ENCODE measurements at regions not wholly inside any gene's neighbourhood (a gene's known extent, or its start where the extent isn't known, plus 50 kb on each side); places are given as distances from the start of the nearest gene placed in this dataset.

GRCh38 chr6:128723667-128724066, 159.3 kb upstream of the LAMA2 start:
- H3K4me3 ChIP-seq (replicated peaks; ENCODE audit: insufficient read depth, low read length), result no peak overlapping the region
- no peaks in the 10 kb centered on the region for H3K27me3 ChIP-seq (ENCODE audit: insufficient read depth, poor library complexity, severe bottlenecking)
- no peak for DNase-seq (ENCODE audit: low read depth in 1 of 2, low spot score in 1 of 2)
- H3K27ac ChIP-seq (replicated peaks), result no peak overlapping the region
- TF ChIP-seq POLR2AphosphoS5 (IDR thresholded peaks at IDR 0.05; ENCODE audit: low read depth) (no peak), SPI1 (IDR thresholded peaks at IDR 0.05; ENCODE audit: borderline replicate concordance, low read depth) (no peak), REST (IDR thresholded peaks at IDR 0.05; ENCODE audit: insufficient replicate concordance, low read depth) (no peak), CTCF (IDR thresholded peaks at IDR 0.05; ENCODE audit: insufficient read depth, low read length) (no peak), GABPA (IDR thresholded peaks at IDR 0.05; ENCODE audit: low read depth) (no peak)

- no peak for DNase-seq (ENCODE audit: low read depth in 1 of 2, low spot score in 1 of 2)
- Histone ChIP-seq H3K27ac (replicated peaks) (no peak overlapping the region), H3K27me3 (ENCODE audit: insufficient read depth, poor library complexity, severe bottlenecking) (no peaks in the 10 kb centered on the region), H3K4me3 (replicated peaks; ENCODE audit: insufficient read depth, low read length) (no peak overlapping the region)
- TF ChIP-seq CTCF (IDR thresholded peaks at IDR 0.05; ENCODE audit: insufficient read depth, low read length) (no peak), GABPA (IDR thresholded peaks at IDR 0.05; ENCODE audit: low read depth) (no peak), POLR2AphosphoS5 (IDR thresholded peaks at IDR 0.05; ENCODE audit: low read depth) (no peak), SPI1 (IDR thresholded peaks at IDR 0.05; ENCODE audit: borderline replicate concordance, low read depth) (no peak), REST (IDR thresholded peaks at IDR 0.05; ENCODE audit: insufficient replicate concordance, low read depth) (no peak)
Measured at GRCh38 chr6:128720891-128721290, 162.0 kb upstream of the LAMA2 start.

GRCh38 chr6:128719786-128720185, 163.2 kb upstream of the LAMA2 start:
- TF ChIP-seq REST (IDR thresholded peaks at IDR 0.05; ENCODE audit: insufficient replicate concordance, low read depth) (no peak), CTCF (IDR thresholded peaks at IDR 0.05; ENCODE audit: insufficient read depth, low read length) (no peak), GABPA (IDR thresholded peaks at IDR 0.05; ENCODE audit: low read depth) (no peak), POLR2AphosphoS5 (IDR thresholded peaks at IDR 0.05; ENCODE audit: low read depth) (no peak), SPI1 (IDR thresholded peaks at IDR 0.05; ENCODE audit: borderline replicate concordance, low read depth) (no peak)
- H3K27me3 ChIP-seq (ENCODE audit: insufficient read depth, poor library complexity, severe bottlenecking), result no peaks in the 10 kb centered on the region

More at GRCh38 chr6:128719786-128720185, 163.2 kb upstream of the LAMA2 start:
- H3K4me3 ChIP-seq (replicated peaks; ENCODE audit: insufficient read depth, low read length), result no peak overlapping the region
- no peak for DNase-seq (ENCODE audit: low read depth in 1 of 2, low spot score in 1 of 2)
- no peak overlapping the region for H3K27ac ChIP-seq (replicated peaks)
